ENCODE measurements at regions not wholly inside any gene's neighbourhood (a gene's known extent, or its start where the extent isn't known, plus 50 kb on each side); places are given as distances from the start of the nearest gene placed in this dataset.

GRCh38 chr6:169315830-169316614, 62.4 kb upstream of the THBS2 start:
- no peaks in the 10 kb centered on the region for H3K36me3 ChIP-seq (ENCODE audit: insufficient read depth, insufficient read length, low read length)
- TF ChIP-seq SUZ12 (IDR thresholded peaks at IDR 0.05; ENCODE audit: extremely low read depth, insufficient read depth, insufficient read length) (no peak), ZNF274 (IDR thresholded peaks at IDR 0.05; ENCODE audit: low read depth, low read length) (no peak), YY1 (IDR thresholded peaks at IDR 0.05; ENCODE audit: insufficient read depth, insufficient read length) (no peak)
- H3K27me3 ChIP-seq (ENCODE audit: insufficient read depth, insufficient read length), result no peaks in the 10 kb centered on the region
- no peaks in the 10 kb centered on the region for H3K4me1 ChIP-seq (ENCODE audit: insufficient read depth, insufficient read length)
- no peak for DNase-seq (ENCODE audit: low read depth, low spot score)
- H3K9ac ChIP-seq (ENCODE audit: insufficient read length, low read depth), result no peak overlapping the region
- H3K9me3 ChIP-seq (ENCODE audit: insufficient read depth, low read length), result no peaks in the 10 kb centered on the region
- H3K4me3 ChIP-seq (ENCODE audit: insufficient read length, low read depth), result no peak overlapping the region

GRCh38 chr6:169313347-169314010, 59.8 kb upstream of the THBS2 start:
- Histone ChIP-seq H3K9me3 (ENCODE audit: insufficient read depth, low read length) (no peaks in the 10 kb centered on the region), H3K36me3 (ENCODE audit: insufficient read depth, insufficient read length, low read length) (no peaks in the 10 kb centered on the region), H3K4me1 (ENCODE audit: insufficient read depth, insufficient read length) (no peaks in the 10 kb centered on the region), H3K9ac (ENCODE audit: insufficient read length, low read depth) (no peak overlapping the region), H3K27me3 (ENCODE audit: insufficient read depth, insufficient read length) (no peaks in the 10 kb centered on the region), H3K4me3 (ENCODE audit: insufficient read length, low read depth) (no peak overlapping the region)
- TF ChIP-seq SUZ12 (IDR thresholded peaks at IDR 0.05; ENCODE audit: extremely low read depth, insufficient read depth, insufficient read length) (no peak), YY1 (IDR thresholded peaks at IDR 0.05; ENCODE audit: insufficient read depth, insufficient read length) (no peak), ZNF274 (IDR thresholded peaks at IDR 0.05; ENCODE audit: low read depth, low read length) (no peak)
- DNase-seq (ENCODE audit: low read depth, low spot score), result no peak

- Histone ChIP-seq H3K4me1 (ENCODE audit: insufficient read depth, insufficient read length) (no peaks in the 10 kb centered on the region), H3K4me3 (ENCODE audit: insufficient read length, low read depth) (no peak overlapping the region), H3K36me3 (ENCODE audit: insufficient read depth, insufficient read length, low read length) (no peaks in the 10 kb centered on the region), H3K27me3 (ENCODE audit: insufficient read depth, insufficient read length) (no peaks in the 10 kb centered on the region), H3K9me3 (ENCODE audit: insufficient read depth, low read length) (no peaks in the 10 kb centered on the region), H3K9ac (ENCODE audit: insufficient read length, low read depth) (no peak overlapping the region)
- no peak for DNase-seq (ENCODE audit: low read depth, low spot score)
- no peak for TF ChIP-seq YY1 (IDR thresholded peaks at IDR 0.05; ENCODE audit: insufficient read depth, insufficient read length)
Measured at GRCh38 chr6:169312658-169313346, 59.2 kb upstream of the THBS2 start.

- H3K9ac ChIP-seq (ENCODE audit: insufficient read length, low read depth), result no peak overlapping the region
- no peaks in the 10 kb centered on the region for H3K36me3 ChIP-seq (ENCODE audit: insufficient read depth, insufficient read length, low read length)
- no peak overlapping the region for H3K4me3 ChIP-seq (ENCODE audit: insufficient read length, low read depth)
- TF ChIP-seq ZNF274 (IDR thresholded peaks at IDR 0.05; ENCODE audit: low read depth, low read length), result no peak
- no peak for TF ChIP-seq YY1 (IDR thresholded peaks at IDR 0.05; ENCODE audit: insufficient read depth, insufficient read length)
- no peak for TF ChIP-seq SUZ12 (IDR thresholded peaks at IDR 0.05; ENCODE audit: extremely low read depth, insufficient read depth, insufficient read length)
- H3K9me3 ChIP-seq (ENCODE audit: insufficient read depth, low read length), result no peaks in the 10 kb centered on the region
- H3K4me1 ChIP-seq (ENCODE audit: insufficient read depth, insufficient read length), result no peaks in the 10 kb centered on the region
- no peak for DNase-seq (ENCODE audit: low read depth, low spot score)
- H3K27me3 ChIP-seq (ENCODE audit: insufficient read depth, insufficient read length), result no peaks in the 10 kb centered on the region
Measured at GRCh38 chr6:169310983-169311382, 57.3 kb upstream of the THBS2 start.

All from NT2/D1 (cell line).